ENCODE measurements at regions not wholly inside any gene's neighbourhood (a gene's known extent, or its start where the extent isn't known, plus 50 kb on each side); places are given as distances from the start of the nearest gene placed in this dataset.

DNA sequence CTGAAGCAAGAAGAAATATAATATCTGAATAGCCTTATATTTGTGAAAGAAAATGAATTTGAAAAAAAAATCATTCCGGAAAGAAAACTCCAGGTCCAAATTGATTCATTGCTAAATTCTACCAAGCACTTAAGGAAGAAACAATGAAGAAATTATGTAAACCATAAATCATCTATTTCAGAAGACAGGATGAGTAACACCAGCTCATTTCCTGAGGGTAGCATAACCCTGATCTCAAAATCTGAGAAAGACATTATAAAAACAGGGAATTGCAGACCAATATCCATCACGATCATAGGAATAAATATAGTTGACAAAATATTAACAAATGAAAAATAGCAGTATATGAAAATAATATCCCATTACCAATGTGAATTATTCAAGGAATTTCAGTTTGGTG lies 70.1 kb upstream of the RAB18 start:
- TF ChIP-seq, protein P1, sequence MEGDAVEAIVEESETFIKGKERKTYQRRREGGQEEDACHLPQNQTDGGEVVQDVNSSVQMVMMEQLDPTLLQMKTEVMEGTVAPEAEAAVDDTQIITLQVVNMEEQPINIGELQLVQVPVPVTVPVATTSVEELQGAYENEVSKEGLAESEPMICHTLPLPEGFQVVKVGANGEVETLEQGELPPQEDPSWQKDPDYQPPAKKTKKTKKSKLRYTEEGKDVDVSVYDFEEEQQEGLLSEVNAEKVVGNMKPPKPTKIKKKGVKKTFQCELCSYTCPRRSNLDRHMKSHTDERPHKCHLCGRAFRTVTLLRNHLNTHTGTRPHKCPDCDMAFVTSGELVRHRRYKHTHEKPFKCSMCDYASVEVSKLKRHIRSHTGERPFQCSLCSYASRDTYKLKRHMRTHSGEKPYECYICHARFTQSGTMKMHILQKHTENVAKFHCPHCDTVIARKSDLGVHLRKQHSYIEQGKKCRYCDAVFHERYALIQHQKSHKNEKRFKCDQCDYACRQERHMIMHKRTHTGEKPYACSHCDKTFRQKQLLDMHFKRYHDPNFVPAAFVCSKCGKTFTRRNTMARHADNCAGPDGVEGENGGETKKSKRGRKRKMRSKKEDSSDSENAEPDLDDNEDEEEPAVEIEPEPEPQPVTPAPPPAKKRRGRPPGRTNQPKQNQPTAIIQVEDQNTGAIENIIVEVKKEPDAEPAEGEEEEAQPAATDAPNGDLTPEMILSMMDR (IDR thresholded peaks at IDR 0.05; ENCODE audit: low read length), result no peak
- no peak for TF ChIP-seq EZH2 (IDR thresholded peaks at IDR 0.05; ENCODE audit: borderline replicate concordance, low read length)
